HepG2 (cell line): ENCODE measurements at regions not wholly inside any gene's neighbourhood (a gene's known extent, or its start where the extent isn't known, plus 50 kb on each side); places are given as distances from the start of the nearest gene placed in this dataset.

ENCODE experiments used
- ATAC-seq: fragments of 200-7000 bp; cut with Tn5 transposase; 3 replicates; pipeline ENCODE4 v1.9.1; 2020; ENCODE audit warnings: mild to moderate bottlenecking, moderate library complexity
- BruUV-seq: library from RNA; stranded (reverse); fragments of 400-500 nt; replicated peaks from 2 replicates; lab custom pipeline; 2021; lab: Mats Ljungman, UMichigan
- CTCF ChIA-PET: fragments of 300-600 bp; formaldehyde crosslinking; extraction: SDS; loops from one replicate; lab custom pipeline; 2021; ENCODE audit warnings: low total read pairs, inconsistent platforms, low intra/inter-chr PET ratio; lab: Yijun Ruan, JAX
- POLR2A ChIA-PET: fragments of 350-600 bp; sonication (Branson Sonifier 250); formaldehyde crosslinking; loops from one replicate; lab custom pipeline; 2020; ENCODE audit warnings: antibody characterized with exemption, inconsistent platforms; lab: Yijun Ruan, JAX
- DNase-seq: peaks from one replicate; pipeline ENCODE4 v3.0.0-alpha.2; 2015; ENCODE audit warnings: low spot score
- FAIRE-seq: peaks from 3 replicates; lab custom pipeline; 2011; peaks lifted over from hg19 to GRCh38; lab: Jason Lieb, UNC
- H2AFZ ChIP-seq: one replicate; pipeline ENCODE4 v1.6.1; 2011; ENCODE audit warnings: low read length, inconsistent platforms
- H3K27ac ChIP-seq: fragments of 300-600 bp; 3 replicates; pipeline ENCODE4 v1.8.0; 2011; ENCODE audit warnings: mixed run types, mild to moderate bottlenecking, mixed read lengths, low read length, inconsistent platforms; ENCODE audit not compliant: insufficient read depth; ENCODE audit errors: extremely low read length
- H3K27me3 ChIP-seq, 2 experiments: fragments of 200-600 bp in 1 of 2; 2 replicates in 1 of 2; 3 replicates in 1 of 2; pipeline versions ENCODE4 v1.6.0 to v1.8.0; 2011; ENCODE audit warnings: low read length in 2 of 2, mild to moderate bottlenecking in 2 of 2, moderate library complexity in 2 of 2, inconsistent platforms in 1 of 2; ENCODE audit not compliant: insufficient read depth in 2 of 2, control insufficient read depth in 1 of 2
- H3K36me3 ChIP-seq, 2 experiments: fragments of 200-600 bp in 1 of 2; replicated peaks in 1 of 2; 2 replicates in 1 of 2; 3 replicates in 1 of 2; pipeline versions ENCODE4 v1.5.1 to v1.8.0; 2011; ENCODE audit warnings: low read length in 2 of 2, inconsistent platforms in 1 of 2; ENCODE audit not compliant: insufficient read depth in 2 of 2, control insufficient read depth in 1 of 2
- H3K4me1 ChIP-seq: 2 replicates; pipeline ENCODE4 v1.5.1; 2012; ENCODE audit warnings: low read length, inconsistent platforms; ENCODE audit not compliant: insufficient read depth
- H3K4me2 ChIP-seq: 2 replicates; pipeline ENCODE4 v1.6.0; 2011; ENCODE audit warnings: low read depth, low read length, inconsistent platforms
- H3K4me3 ChIP-seq, 3 experiments: fragments of 200-600 bp in 1 of 3; sonication (generic), shearing (Covaris generic) in 1 of 3; replicated peaks in 1 of 3; 2 replicates each; pipeline ENCODE4 v1.5.1; 2011 to 2016; ENCODE audit warnings: low read length in 3 of 3, inconsistent platforms in 2 of 3, low read depth in 2 of 3, mild to moderate bottlenecking in 2 of 3, control low read depth in 1 of 3, mixed read lengths in 1 of 3; ENCODE audit not compliant: insufficient read depth in 1 of 3
- H3K79me2 ChIP-seq: one replicate; pipeline ENCODE4 v1.6.1; 2011; ENCODE audit warnings: low read length, inconsistent platforms; ENCODE audit not compliant: insufficient read depth
- H3K9ac ChIP-seq: 2 replicates; pipeline ENCODE4 v1.6.0; 2011; ENCODE audit warnings: mild to moderate bottlenecking, low read depth, low read length, inconsistent platforms; ENCODE audit not compliant: insufficient read depth
- H3K9me3 ChIP-seq: 2 replicates; pipeline ENCODE4 v1.5.1; 2012; ENCODE audit warnings: mild to moderate bottlenecking, low read length
- H4K20me1 ChIP-seq: 2 replicates; pipeline ENCODE4 v1.6.0; 2011; ENCODE audit warnings: inconsistent platforms, mild to moderate bottlenecking, low read length, moderate library complexity; ENCODE audit not compliant: insufficient read depth
- EP300 ChIP-seq, 3 experiments: sonication (generic) in 1 of 3; formaldehyde crosslinking in 1 of 3; IDR thresholded peaks; 2 replicates each; pipeline versions ENCODE4 v1.5.1 to v1.6.1; 2011 to 2020; ENCODE audit warnings: low read depth in 2 of 3, low read length in 2 of 3, borderline replicate concordance in 1 of 3, improper control_type of control experiment in 1 of 3, mild to moderate bottlenecking in 1 of 3, missing genetic modification reagents in 1 of 3, moderate library complexity in 1 of 3
- ERF ChIP-seq: IDR thresholded peaks from 2 replicates; pipeline ENCODE4 v1.6.1; 2018; ENCODE audit warnings: missing biosample characterization, missing genetic modification reagents
- GLI4 ChIP-seq: sonication (generic); formaldehyde crosslinking; IDR thresholded peaks from 2 replicates; pipeline ENCODE4 v1.5.1; 2020; ENCODE audit warnings: missing genetic modification reagents, mild to moderate bottlenecking, moderate library complexity, borderline replicate concordance
- HOXA7 ChIP-seq: sonication (generic); formaldehyde crosslinking; IDR thresholded peaks from 2 replicates; pipeline ENCODE4 v1.8.1; 2022; ENCODE audit warnings: mild to moderate bottlenecking, missing genetic modification reagents, moderate library complexity
- KLF12 ChIP-seq: sonication (generic); formaldehyde crosslinking; IDR thresholded peaks from 2 replicates; pipeline ENCODE4 v1.4.0; 2020; ENCODE audit warnings: missing genetic modification reagents, borderline replicate concordance
- MED8 ChIP-seq: sonication (generic); formaldehyde crosslinking; IDR thresholded peaks from 2 replicates; pipeline ENCODE4 v1.8.1; 2023; ENCODE audit warnings: mild to moderate bottlenecking, missing genetic modification reagents; ENCODE audit not compliant: insufficient replicate concordance
- MXD4 ChIP-seq: IDR thresholded peaks from 2 replicates; pipeline ENCODE4 v1.6.1; 2016; ENCODE audit warnings: mild to moderate bottlenecking, missing biosample characterization, missing genetic modification reagents
- TBX3 ChIP-seq: fragments of 450-650 bp; IDR thresholded peaks from 2 replicates; pipeline ENCODE4 v1.6.1; 2017; ENCODE audit warnings: antibody characterized with exemption, mild to moderate bottlenecking, inconsistent platforms, borderline replicate concordance
- YY1 ChIP-seq: IDR thresholded peaks from 2 replicates; pipeline ENCODE4 v1.6.1; 2011; ENCODE audit warnings: low read length, low read depth, moderate library complexity, mild to moderate bottlenecking; ENCODE audit not compliant: insufficient read depth, insufficient replicate concordance
- ZC3H4 ChIP-seq: sonication (generic); formaldehyde crosslinking; IDR thresholded peaks from 2 replicates; pipeline ENCODE4 v1.4.0; 2020; ENCODE audit warnings: missing genetic modification reagents, borderline replicate concordance
- ZNF484 ChIP-seq: sonication (generic); formaldehyde crosslinking; IDR thresholded peaks from 2 replicates; pipeline ENCODE4 v1.5.1; 2020; ENCODE audit warnings: mild to moderate bottlenecking, low read depth, missing genetic modification reagents, borderline replicate concordance
- ZNF749 ChIP-seq: sonication (generic); formaldehyde crosslinking; IDR thresholded peaks from 2 replicates; pipeline ENCODE4 v1.8.0; 2022; ENCODE audit warnings: mild to moderate bottlenecking, missing genetic modification reagents, moderate library complexity, borderline replicate concordance
- WGBS: methylation state at CpG from one replicate; pipeline ENCODE4 v1.1.6; 2017; ENCODE audit warnings: low lambda C conversion rate; 5-methylcytosine and 5-hydroxymethylcytosine counted together
- in situ Hi-C: cut with HindIII; loops from 2 replicates; pipeline ENCODE4 v1.10.0; 2017; ENCODE audit warnings: low pct_unique_long_range_greater_than_20kb; ENCODE audit not compliant: extremely low pct_ligation_motif_present
- intact Hi-C: fragments of 100-400 bp; cut with micrococcal nuclease; formaldehyde crosslinking; loops from one replicate; pipeline ENCODE4 v1.10.0; 2022; ENCODE audit not compliant: unreplicated experiment

GRCh38 chr13:56012644-56013043 is 1128.1 kb upstream of the PRR20A start:
- ATAC-seq (no peak), DNase-seq (no peak), FAIRE-seq (no peak)
- H4K20me1 ChIP-seq = no peaks in the 10 kb centered on the region
- H3K36me3 ChIP-seq = no peaks in the 10 kb centered on the region
- no TSS peak for BruUV-seq
- H3K79me2 ChIP-seq = no peaks in the 10 kb centered on the region
- H3K27me3 ChIP-seq = no peaks in the 10 kb centered on the region
- H3K27ac ChIP-seq = no peak overlapping the region
- no peak for TF ChIP-seq ZC3H4
- TF ChIP-seq YY1 = no peak
- TF ChIP-seq ZNF749 (CRISPR knock-in tag) = no peak
- TF ChIP-seq ERF = no peak
- TF ChIP-seq HOXA7 (CRISPR knock-in tag) = no peak
- no peak for TF ChIP-seq KLF12 (CRISPR knock-in tag)
- TF ChIP-seq MXD4 (CRISPR knock-in tag) = no peak
- TF ChIP-seq EP300 (IDR thresholded peaks at IDR 0.05; ENCODE audit: low read depth in 2 of 2, low read length in 2 of 2) = no peak
- no peak for TF ChIP-seq EP300 (CRISPR knock-in tag; IDR thresholded peaks at IDR 0.05; ENCODE audit: borderline replicate concordance)
- TF ChIP-seq GLI4 (CRISPR knock-in tag) = no peak
- TF ChIP-seq ZNF484 (CRISPR knock-in tag) = no peak
- TF ChIP-seq TBX3 = no peak
- TF ChIP-seq MED8 (CRISPR knock-in tag) = no peak
- ChIA-PET POLR2A (no interaction called here), CTCF (no interaction called here)
- no peak overlapping the region for H3K4me2 ChIP-seq
- H3K4me3 ChIP-seq = no peak overlapping the region
- peaks cover 55% of the 10 kb centered on the region for H3K9me3 ChIP-seq
- in situ Hi-C loops (no loop called here), intact Hi-C loops (no loop called here)
- WGBS = 0% methylated on average over 2 of the region's 2 CpGs
- no peaks in the 10 kb centered on the region for H3K4me1 ChIP-seq
- no peak overlapping the region for H3K9ac ChIP-seq
- no peak overlapping the region for H2AFZ ChIP-seq
